ENCODE measurements at regions not wholly inside any gene's neighbourhood (a gene's known extent, or its start where the extent isn't known, plus 50 kb on each side); places are given as distances from the start of the nearest gene placed in this dataset.

GRCh38 chr10:94125856-94126255, 132.1 kb downstream of the PLCE1 start:
- H3K36me3 ChIP-seq (replicated peaks in 1 of 2; ENCODE audit: control insufficient read depth in 1 of 2, insufficient read depth in 2 of 2, low read length in 2 of 2): no peaks in the 10 kb centered on the region
- peaks cover 0 to 2% (median 0%) of the 10 kb centered on the region in 3 donors for H3K27me3 Mint-ChIP-seq (ENCODE audit: low read depth in 3 of 3)

GRCh38 chr10:94129393-94130130, 135.8 kb downstream of the PLCE1 start:
- peaks cover 0 to 2% (median 0%) of the 10 kb centered on the region in 3 donors for H3K27me3 Mint-ChIP-seq (ENCODE audit: low read depth in 3 of 3)

More at GRCh38 chr10:94125856-94126255, 132.1 kb downstream of the PLCE1 start:
- no peaks in the 10 kb centered on the region for H4K20me1 ChIP-seq (ENCODE audit: insufficient read depth, low read length)
- intact Hi-C loops (cut with micrococcal nuclease): no loop called here
- no peak overlapping the region for H3K4me3 Mint-ChIP-seq
- no peak overlapping the region for H2AFZ ChIP-seq (ENCODE audit: insufficient read depth, low read depth, low read length, poor library complexity, severe bottlenecking)
- TF ChIP-seq CTCF (IDR thresholded peaks at IDR 0.05): no peak
- H3K27ac Mint-ChIP-seq: no peak overlapping the region
- H3K4me3 ChIP-seq (replicated peaks in 1 of 3; ENCODE audit: low read depth in 2 of 3, low read length in 3 of 3): no peak overlapping the region
- H3K27me3 ChIP-seq (ENCODE audit: control insufficient read depth in 2 of 2, insufficient read depth in 2 of 2, low read length in 2 of 2): no peaks in the 10 kb centered on the region
- no peaks in the 10 kb centered on the region for H3K79me2 ChIP-seq (ENCODE audit: insufficient read depth, low read length)
- H3K36me3 Mint-ChIP-seq: no peaks in the 10 kb centered on the region
- no peaks in the 10 kb centered on the region for H3K4me1 Mint-ChIP-seq
- no peaks in the 10 kb centered on the region for H3K4me1 ChIP-seq (ENCODE audit: control insufficient read depth in 1 of 2, insufficient read depth in 2 of 2, low read length in 2 of 2)
- no peak for DNase-seq
- no peaks in the 10 kb centered on the region for H3K9me3 ChIP-seq (replicated peaks in 1 of 2; ENCODE audit: control insufficient read depth in 1 of 2, insufficient read depth in 1 of 2, low read length in 2 of 2)
- H3K9ac ChIP-seq (ENCODE audit: insufficient read depth, low read length, poor library complexity, severe bottlenecking): no peak overlapping the region
- peaks cover 0 to 3% (median 0%) of the 10 kb centered on the region in 7 donors for H3K9me3 Mint-ChIP-seq
- H3K27ac ChIP-seq (ENCODE audit: low read depth in 1 of 2, low read length in 2 of 2): no peak overlapping the region
- no peak overlapping the region for H3K4me2 ChIP-seq (replicated peaks; ENCODE audit: extremely low read depth, low read length, poor library complexity, severe bottlenecking)

More at GRCh38 chr10:94129393-94130130, 135.8 kb downstream of the PLCE1 start:
- no peaks in the 10 kb centered on the region for H3K36me3 ChIP-seq (replicated peaks in 1 of 2; ENCODE audit: control insufficient read depth in 1 of 2, insufficient read depth in 2 of 2, low read length in 2 of 2)
- no peak overlapping the region for H3K27ac ChIP-seq (ENCODE audit: low read depth in 1 of 2, low read length in 2 of 2)
- no peak overlapping the region for H3K27ac Mint-ChIP-seq
- H3K4me2 ChIP-seq (replicated peaks; ENCODE audit: extremely low read depth, low read length, poor library complexity, severe bottlenecking): no peak overlapping the region
- DNase-seq: no peak
- peaks cover 0 to 3% (median 2%) of the 10 kb centered on the region in 7 donors for H3K9me3 Mint-ChIP-seq
- intact Hi-C loops (cut with micrococcal nuclease): no loop called here
- H3K27me3 ChIP-seq (ENCODE audit: control insufficient read depth in 2 of 2, insufficient read depth in 2 of 2, low read length in 2 of 2): no peaks in the 10 kb centered on the region
- H3K9me3 ChIP-seq (replicated peaks in 1 of 2; ENCODE audit: control insufficient read depth in 1 of 2, insufficient read depth in 1 of 2, low read length in 2 of 2): no peaks in the 10 kb centered on the region
- H3K4me3 ChIP-seq (replicated peaks in 1 of 3; ENCODE audit: low read depth in 2 of 3, low read length in 3 of 3): no peak overlapping the region
- no peaks in the 10 kb centered on the region for H3K4me1 Mint-ChIP-seq
- WGBS (ENCODE audit: insufficient coverage): 100% methylated on average over 1 of the region's 2 CpGs
- no peaks in the 10 kb centered on the region for H3K36me3 Mint-ChIP-seq
- H4K20me1 ChIP-seq (ENCODE audit: insufficient read depth, low read length): no peaks in the 10 kb centered on the region
- no peak overlapping the region for H3K4me3 Mint-ChIP-seq
- no peak for TF ChIP-seq CTCF (IDR thresholded peaks at IDR 0.05)
- no peak overlapping the region for H3K9ac ChIP-seq (ENCODE audit: insufficient read depth, low read length, poor library complexity, severe bottlenecking)
- H3K79me2 ChIP-seq (ENCODE audit: insufficient read depth, low read length): no peaks in the 10 kb centered on the region
- no peak overlapping the region for H2AFZ ChIP-seq (ENCODE audit: insufficient read depth, low read depth, low read length, poor library complexity, severe bottlenecking)
- no peaks in the 10 kb centered on the region for H3K4me1 ChIP-seq (ENCODE audit: control insufficient read depth in 1 of 2, insufficient read depth in 2 of 2, low read length in 2 of 2)

All from CD14-positive monocyte (primary cell).